MM.1S (cell line): ENCODE measurements at regions not wholly inside any gene's neighbourhood (a gene's known extent, or its start where the extent isn't known, plus 50 kb on each side); places are given as distances from the start of the nearest gene placed in this dataset.

Source experiments
- EZH2 ChIP-seq: fragments of 300-600 bp; sonication (generic); optimal IDR thresholded peaks from 2 replicates; pipeline ENCODE3; 2017; ENCODE audit warnings: low read depth, mild to moderate bottlenecking, antibody characterized with exemption, low read length, mixed read lengths
- TF ChIP-seq, protein P1 (sequence below): fragments of 300-600 bp; sonication (generic); IDR thresholded peaks from 2 replicates; pipeline ENCODE4 v1.5.1; 2016; ENCODE audit warnings: antibody characterized with exemption, low read length, mixed read lengths

DNA sequence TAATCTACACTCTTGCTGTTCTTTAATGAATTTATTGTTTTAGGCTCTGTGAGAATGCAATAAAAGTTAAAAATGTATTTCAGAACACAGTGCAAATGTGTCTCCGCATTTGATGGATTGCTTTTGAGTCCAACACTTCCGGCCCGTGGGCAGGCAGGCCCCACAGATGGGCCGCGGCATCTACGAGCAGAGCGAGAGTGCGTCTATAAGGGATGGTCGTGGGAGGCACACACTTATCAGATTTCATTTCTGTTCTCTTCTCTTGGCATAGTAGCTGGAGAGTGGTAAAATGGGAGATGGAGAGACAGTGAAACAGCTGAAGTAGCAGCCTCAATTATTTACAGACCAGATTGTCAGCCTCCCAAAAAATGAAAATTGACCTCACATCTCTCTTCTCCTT lies 134.2 kb downstream of the NAV1 start:
- TF ChIP-seq EZH2: no peak
- TF ChIP-seq, protein P1, sequence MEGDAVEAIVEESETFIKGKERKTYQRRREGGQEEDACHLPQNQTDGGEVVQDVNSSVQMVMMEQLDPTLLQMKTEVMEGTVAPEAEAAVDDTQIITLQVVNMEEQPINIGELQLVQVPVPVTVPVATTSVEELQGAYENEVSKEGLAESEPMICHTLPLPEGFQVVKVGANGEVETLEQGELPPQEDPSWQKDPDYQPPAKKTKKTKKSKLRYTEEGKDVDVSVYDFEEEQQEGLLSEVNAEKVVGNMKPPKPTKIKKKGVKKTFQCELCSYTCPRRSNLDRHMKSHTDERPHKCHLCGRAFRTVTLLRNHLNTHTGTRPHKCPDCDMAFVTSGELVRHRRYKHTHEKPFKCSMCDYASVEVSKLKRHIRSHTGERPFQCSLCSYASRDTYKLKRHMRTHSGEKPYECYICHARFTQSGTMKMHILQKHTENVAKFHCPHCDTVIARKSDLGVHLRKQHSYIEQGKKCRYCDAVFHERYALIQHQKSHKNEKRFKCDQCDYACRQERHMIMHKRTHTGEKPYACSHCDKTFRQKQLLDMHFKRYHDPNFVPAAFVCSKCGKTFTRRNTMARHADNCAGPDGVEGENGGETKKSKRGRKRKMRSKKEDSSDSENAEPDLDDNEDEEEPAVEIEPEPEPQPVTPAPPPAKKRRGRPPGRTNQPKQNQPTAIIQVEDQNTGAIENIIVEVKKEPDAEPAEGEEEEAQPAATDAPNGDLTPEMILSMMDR: no peak
